ENCODE measurements at regions not wholly inside any gene's neighbourhood (a gene's known extent, or its start where the extent isn't known, plus 50 kb on each side); places are given as distances from the start of the nearest gene placed in this dataset.

DNA sequence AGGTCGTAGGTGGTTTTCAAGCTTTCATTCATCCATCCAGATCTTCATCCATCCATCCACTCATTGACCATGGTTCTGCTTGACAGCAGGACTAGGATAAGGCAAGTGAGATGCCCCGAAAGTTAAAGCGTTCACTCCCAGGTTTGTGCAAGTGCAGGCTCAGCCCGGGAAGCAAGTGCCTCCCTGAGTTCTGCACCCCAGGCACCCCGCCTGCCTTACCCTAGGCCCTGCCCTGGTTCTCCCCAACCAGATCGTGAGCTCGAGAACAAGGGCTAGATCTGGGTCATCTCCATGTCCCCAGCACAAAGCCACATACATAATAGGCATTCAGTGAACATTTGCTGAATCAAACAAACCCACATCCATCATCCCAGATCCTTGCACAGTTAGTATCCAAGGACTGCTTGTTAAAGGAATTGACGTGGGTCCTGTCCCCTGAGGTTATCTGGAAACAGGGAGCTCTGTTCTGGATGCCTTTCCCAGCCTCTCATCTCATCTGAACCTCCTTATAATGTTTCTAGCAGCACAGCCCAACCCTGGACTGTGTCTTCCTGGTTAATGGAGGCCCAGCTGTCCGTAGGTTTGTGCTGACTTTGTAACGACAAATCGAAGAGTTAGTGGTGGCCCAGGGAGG, 116.1 kb upstream of the GPC1 start:
- ChIA-PET POLR2A (ENCODE audit: unreplicated experiment) (no interaction called here), CTCF (no interaction called here)
- H3K27me3 ChIP-seq (ENCODE audit: low read length), result peaks cover 62% of the 10 kb centered on the region
- H3K36me3 ChIP-seq (ENCODE audit: low read depth, low read length), result no peaks in the 10 kb centered on the region
- no peak for ATAC-seq
- no peak for TF ChIP-seq EZH2 (IDR thresholded peaks at IDR 0.05; ENCODE audit: low read length, unreplicated experiment)
- intact Hi-C loops (cut with micrococcal nuclease), result no loop called here
- no peaks in the 10 kb centered on the region for H4K20me1 ChIP-seq (ENCODE audit: low read length)
- no peaks in the 10 kb centered on the region for H3K79me2 ChIP-seq (ENCODE audit: low read length)
- H2AFZ ChIP-seq (ENCODE audit: low read length), result no peak overlapping the region
- H3K9ac ChIP-seq (ENCODE audit: low read length), result no peak overlapping the region
- no TSS peak for BruUV-seq (replicated peaks)
- no peak overlapping the region for H3K27ac ChIP-seq (ENCODE audit: low read length)
- no peak for DNase-seq
- no peaks in the 10 kb centered on the region for H3K9me2 ChIP-seq (replicated peaks; ENCODE audit: low read length)
- H3K4me3 ChIP-seq (ENCODE audit: low read length), result no peak overlapping the region
- no peaks in the 10 kb centered on the region for H3K4me1 ChIP-seq (ENCODE audit: insufficient read depth, low read length)
- no peaks in the 10 kb centered on the region for H3K9me3 ChIP-seq (ENCODE audit: low read length)
- H3K4me2 ChIP-seq (ENCODE audit: low read length), result no peak overlapping the region
- H3F3A ChIP-seq (ENCODE audit: low read length, unreplicated experiment), result no peaks in the 10 kb centered on the region

DNA sequence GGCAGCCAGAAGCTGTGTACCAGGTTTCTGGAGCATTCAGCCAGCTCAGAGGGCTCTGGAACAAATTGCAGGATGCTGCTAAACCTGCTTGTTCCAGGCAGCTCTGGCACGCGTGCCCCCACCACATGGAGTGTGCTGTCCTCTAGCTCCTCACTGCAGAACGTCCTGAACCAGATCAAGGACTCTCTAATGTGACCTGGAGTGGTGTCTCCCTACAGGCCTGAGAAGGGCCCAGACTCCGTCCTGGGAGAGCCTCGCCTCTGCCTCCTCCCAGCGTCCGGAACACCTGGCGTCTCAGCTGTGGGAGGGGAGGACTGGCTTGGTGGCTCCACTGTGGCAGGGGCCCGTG, 115.6 kb upstream of the GPC1 start:
- Histone ChIP-seq H3K9me3 (ENCODE audit: low read length) (no peaks in the 10 kb centered on the region), H3K36me3 (ENCODE audit: low read depth, low read length) (no peaks in the 10 kb centered on the region), H3K4me2 (ENCODE audit: low read length) (no peak overlapping the region), H2AFZ (ENCODE audit: low read length) (no peak overlapping the region), H3K27ac (ENCODE audit: low read length) (no peak overlapping the region), H3F3A (ENCODE audit: low read length, unreplicated experiment) (no peaks in the 10 kb centered on the region), H3K4me1 (ENCODE audit: insufficient read depth, low read length) (no peaks in the 10 kb centered on the region), H4K20me1 (ENCODE audit: low read length) (no peaks in the 10 kb centered on the region), H3K9me2 (replicated peaks; ENCODE audit: low read length) (no peaks in the 10 kb centered on the region), H3K27me3 (ENCODE audit: low read length) (peaks cover 66% of the 10 kb centered on the region), H3K79me2 (ENCODE audit: low read length) (no peaks in the 10 kb centered on the region), H3K9ac (ENCODE audit: low read length) (no peak overlapping the region), H3K4me3 (ENCODE audit: low read length) (no peak overlapping the region)
- BruUV-seq (replicated peaks), result no TSS peak
- ChIA-PET POLR2A (ENCODE audit: unreplicated experiment) (no interaction called here), CTCF (no interaction called here)
- TF ChIP-seq, protein P1, sequence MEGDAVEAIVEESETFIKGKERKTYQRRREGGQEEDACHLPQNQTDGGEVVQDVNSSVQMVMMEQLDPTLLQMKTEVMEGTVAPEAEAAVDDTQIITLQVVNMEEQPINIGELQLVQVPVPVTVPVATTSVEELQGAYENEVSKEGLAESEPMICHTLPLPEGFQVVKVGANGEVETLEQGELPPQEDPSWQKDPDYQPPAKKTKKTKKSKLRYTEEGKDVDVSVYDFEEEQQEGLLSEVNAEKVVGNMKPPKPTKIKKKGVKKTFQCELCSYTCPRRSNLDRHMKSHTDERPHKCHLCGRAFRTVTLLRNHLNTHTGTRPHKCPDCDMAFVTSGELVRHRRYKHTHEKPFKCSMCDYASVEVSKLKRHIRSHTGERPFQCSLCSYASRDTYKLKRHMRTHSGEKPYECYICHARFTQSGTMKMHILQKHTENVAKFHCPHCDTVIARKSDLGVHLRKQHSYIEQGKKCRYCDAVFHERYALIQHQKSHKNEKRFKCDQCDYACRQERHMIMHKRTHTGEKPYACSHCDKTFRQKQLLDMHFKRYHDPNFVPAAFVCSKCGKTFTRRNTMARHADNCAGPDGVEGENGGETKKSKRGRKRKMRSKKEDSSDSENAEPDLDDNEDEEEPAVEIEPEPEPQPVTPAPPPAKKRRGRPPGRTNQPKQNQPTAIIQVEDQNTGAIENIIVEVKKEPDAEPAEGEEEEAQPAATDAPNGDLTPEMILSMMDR (conservative IDR thresholded peaks at IDR 0.05; ENCODE audit: low read depth, low read length), result no peak
- TF ChIP-seq EZH2phosphoT487 (IDR thresholded peaks at IDR 0.05; ENCODE audit: borderline replicate concordance, low read length), result no peak
- no peak for TF ChIP-seq EZH2 (IDR thresholded peaks at IDR 0.05; ENCODE audit: low read length, unreplicated experiment)
- DNase-seq, result no peak
- intact Hi-C loops (cut with micrococcal nuclease), result no loop called here
- no peak for ATAC-seq

DNA sequence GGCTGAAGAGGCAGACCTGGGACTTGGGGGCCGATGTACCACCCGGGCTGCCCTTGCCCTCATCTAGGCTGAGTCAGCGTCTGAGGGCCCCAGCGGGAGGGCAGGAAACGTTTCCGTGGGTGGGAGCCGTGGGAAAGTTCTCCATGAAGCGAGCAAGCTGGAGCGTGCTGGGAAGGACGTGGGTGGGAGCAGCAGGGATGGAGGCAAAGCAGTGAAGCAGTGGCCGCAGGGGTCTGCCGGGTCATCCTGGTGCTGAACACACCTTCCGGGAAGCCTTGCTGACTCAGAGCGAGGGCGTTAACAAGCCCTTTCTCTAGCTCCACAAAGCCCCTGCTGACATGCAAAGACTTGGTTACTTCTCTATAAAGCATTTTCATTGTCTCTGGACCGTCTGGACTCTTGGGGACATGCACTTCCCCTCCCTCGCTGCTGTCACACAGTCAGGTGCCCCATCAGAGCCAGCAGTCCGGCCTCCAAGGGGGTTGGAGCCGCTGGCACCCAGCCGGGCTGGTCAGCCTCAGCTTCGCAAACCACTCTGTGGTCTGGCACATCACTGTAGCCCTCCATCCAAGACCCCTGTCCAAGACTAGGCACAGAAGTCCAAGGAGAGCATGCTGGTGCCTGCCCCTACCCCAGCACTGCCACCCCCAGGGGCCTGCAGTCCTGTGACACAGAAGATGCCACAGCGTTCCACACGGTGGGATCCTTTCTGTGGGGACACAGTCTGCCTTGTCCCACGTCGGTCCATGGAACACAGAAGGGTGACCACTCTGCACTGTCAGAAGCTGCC, 115.1 kb upstream of the GPC1 start:
- Histone ChIP-seq H3K9me2 (replicated peaks; ENCODE audit: low read length) (no peaks in the 10 kb centered on the region), H3K27ac (ENCODE audit: low read length) (no peak overlapping the region), H2AFZ (ENCODE audit: low read length) (no peak overlapping the region), H4K20me1 (ENCODE audit: low read length) (no peaks in the 10 kb centered on the region), H3K79me2 (ENCODE audit: low read length) (no peaks in the 10 kb centered on the region), H3K4me3 (ENCODE audit: low read length) (no peak overlapping the region), H3K9ac (ENCODE audit: low read length) (no peak overlapping the region), H3K27me3 (ENCODE audit: low read length) (peaks cover 70% of the 10 kb centered on the region), H3K4me2 (ENCODE audit: low read length) (no peak overlapping the region), H3F3A (ENCODE audit: low read length, unreplicated experiment) (no peaks in the 10 kb centered on the region), H3K9me3 (ENCODE audit: low read length) (no peaks in the 10 kb centered on the region), H3K4me1 (ENCODE audit: insufficient read depth, low read length) (no peaks in the 10 kb centered on the region), H3K36me3 (ENCODE audit: low read depth, low read length) (no peaks in the 10 kb centered on the region)
- POLR2A ChIA-PET (ENCODE audit: unreplicated experiment), result interaction anchor here (0.5 kb wide), 1 partner anchor 168 kb away, joined by 5 read pairs; no protein-coding TSS in a partner anchor
- TF ChIP-seq EZH2 (IDR thresholded peaks at IDR 0.05; ENCODE audit: low read length, unreplicated experiment) (no peak), EZH2phosphoT487 (IDR thresholded peaks at IDR 0.05; ENCODE audit: borderline replicate concordance, low read length) (no peak)
- TF ChIP-seq, protein P1 (conservative IDR thresholded peaks at IDR 0.05; ENCODE audit: low read depth, low read length), result no peak
- CTCF ChIA-PET, result no interaction called here
- no peak for ATAC-seq
- intact Hi-C loops (cut with micrococcal nuclease), result no loop called here
- no TSS peak for BruUV-seq (replicated peaks)
- no peak for DNase-seq
